AG20443 (cell line): ENCODE measurements at regions not wholly inside any gene's neighbourhood (a gene's known extent, or its start where the extent isn't known, plus 50 kb on each side); places are given as distances from the start of the nearest gene placed in this dataset.

Experiments used
- DNase-seq: peaks from one replicate; pipeline ENCODE4 v3.0.0; 2012; ENCODE audit warnings: low spot score, mixed read lengths

GRCh38 chr2:94939349-94939748 lies 68.1 kb downstream of the TEKT4 start:
- DNase-seq: no peak

- DNase-seq: no peak
Observed at GRCh38 chr2:94947097-94948016, 76.1 kb downstream of the TEKT4 start.

DNA sequence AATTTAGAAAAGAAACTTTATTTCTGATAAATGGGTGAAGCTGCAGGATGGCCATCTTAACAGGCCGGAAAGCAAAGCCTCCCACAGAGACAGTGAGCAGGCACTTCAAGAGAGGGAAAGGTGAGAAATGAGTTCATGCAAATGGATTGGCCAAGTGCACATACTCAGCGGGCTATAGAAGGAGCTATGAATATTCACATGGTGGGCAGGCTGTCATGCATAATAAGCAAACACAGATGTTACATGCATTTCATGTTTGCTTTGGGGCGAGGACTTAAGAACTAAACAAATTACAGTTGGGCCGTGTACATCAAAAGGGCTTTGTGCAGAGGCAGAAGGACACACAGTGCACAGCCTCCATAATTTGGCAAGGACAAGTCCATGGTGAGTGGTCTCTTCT lies 69.8 kb upstream of the MAL start:
- no peak for DNase-seq

- peak; percentile 75 for DNase-seq
Observed at GRCh38 chr2:94956797-94957391, 68.6 kb upstream of the MAL start.

- DNase-seq: no peak
Observed at GRCh38 chr2:94958245-94958644, 67.3 kb upstream of the MAL start.

GRCh38 chr2:94960266-94960665 lies 65.2 kb upstream of the MAL start:
- no peak for DNase-seq

DNA sequence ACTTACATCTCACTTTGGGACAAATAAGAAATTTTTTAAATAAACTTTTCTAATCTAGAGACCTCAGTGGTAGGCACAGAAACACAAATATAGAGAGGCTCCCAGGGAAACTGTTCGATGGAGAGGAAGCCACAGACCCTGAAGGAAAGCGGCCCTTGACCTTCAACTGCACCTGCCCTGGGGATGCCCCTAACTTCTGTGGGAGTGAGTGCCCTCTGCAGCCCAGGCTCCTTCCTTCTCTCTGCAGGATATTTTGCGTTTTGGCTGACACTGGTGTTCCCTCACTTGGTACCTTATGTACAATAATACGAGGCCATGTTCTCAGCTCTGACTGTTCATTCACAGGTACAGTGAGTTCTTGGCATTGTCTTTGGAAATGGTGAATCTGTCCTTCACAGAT lies 64.8 kb upstream of the MAL start:
- DNase-seq: no peak

DNA sequence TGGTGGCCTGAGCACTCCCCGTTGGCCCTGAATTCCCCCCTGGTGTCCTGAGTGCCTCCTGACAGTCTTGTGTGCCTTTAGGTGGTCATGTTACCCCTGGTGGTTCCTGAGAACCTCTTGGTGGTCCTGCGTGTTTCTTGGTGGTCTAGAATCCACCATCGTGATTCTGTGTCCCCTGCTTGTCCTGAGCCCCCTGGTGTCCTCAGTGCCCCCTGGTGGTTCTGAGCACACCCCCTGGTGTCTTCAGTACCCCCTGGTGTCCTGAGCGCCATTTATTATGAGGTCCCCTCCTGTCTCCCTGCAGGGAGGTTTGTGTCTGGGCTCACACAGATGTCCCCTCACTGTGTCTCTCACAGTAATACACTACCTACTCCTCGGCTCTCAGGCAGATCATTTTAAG lies 61.3 kb upstream of the MAL start:
- no peak for DNase-seq

- DNase-seq: no peak
Observed at GRCh38 chr2:94966689-94967088, 58.8 kb upstream of the MAL start.

GRCh38 chr2:94970353-94970752 lies 55.2 kb upstream of the MAL start:
- no peak for DNase-seq
